HAP-1 (cell line): ENCODE measurements at regions not wholly inside any gene's neighbourhood (a gene's known extent, or its start where the extent isn't known, plus 50 kb on each side); places are given as distances from the start of the nearest gene placed in this dataset.
A peak's percentile ranks its signal among the peaks of the same experiment; 100 is the strongest.
"Not testable (repeated sequence)": the region's sequence is repeated elsewhere in the genome, so short reads cannot be mapped to it uniquely, and the experiment has no call there.

Source experiments
- DNase-seq, 2 experiments: peaks; one replicate each; pipeline ENCODE4 v3.0.0-alpha.2; 2016 to 2020; ENCODE audit warnings: low spot score in 2 of 2
- H3K27me3 ChIP-seq: fragments of 250-450 bp; sonication (Bioruptor Pico); 2 replicates; pipeline ENCODE4 v1.5.1; 2020; ENCODE audit warnings: low read depth, mild to moderate bottlenecking, moderate library complexity
- H3K36me3 ChIP-seq: fragments of 250-450 bp; sonication (Bioruptor Pico); replicated peaks from 2 replicates; pipeline ENCODE4 v1.5.1; 2020; ENCODE audit warnings: mild to moderate bottlenecking
- H3K4me1 ChIP-seq: fragments of 250-450 bp; sonication (Bioruptor Pico); 2 replicates; pipeline ENCODE4 v1.5.1; 2020; ENCODE audit warnings: mild to moderate bottlenecking
- H3K4me3 ChIP-seq: fragments of 250-450 bp; sonication (Bioruptor Pico); 2 replicates; pipeline ENCODE4 v1.5.1; 2020; ENCODE audit warnings: mild to moderate bottlenecking, moderate library complexity
- H3K9me3 ChIP-seq: fragments of 250-450 bp; sonication (Bioruptor Pico); 2 replicates; pipeline ENCODE4 v1.5.1; 2020; ENCODE audit warnings: mild to moderate bottlenecking, moderate library complexity
- in situ Hi-C: fragments of 300-500 bp; cut with MboI; formaldehyde crosslinking; loops from 3 replicates; pipeline ENCODE4 v1.14.3; 2020; ENCODE audit warnings: low sequenced_read_pairs, inconsistent platforms, mixed read lengths

DNA sequence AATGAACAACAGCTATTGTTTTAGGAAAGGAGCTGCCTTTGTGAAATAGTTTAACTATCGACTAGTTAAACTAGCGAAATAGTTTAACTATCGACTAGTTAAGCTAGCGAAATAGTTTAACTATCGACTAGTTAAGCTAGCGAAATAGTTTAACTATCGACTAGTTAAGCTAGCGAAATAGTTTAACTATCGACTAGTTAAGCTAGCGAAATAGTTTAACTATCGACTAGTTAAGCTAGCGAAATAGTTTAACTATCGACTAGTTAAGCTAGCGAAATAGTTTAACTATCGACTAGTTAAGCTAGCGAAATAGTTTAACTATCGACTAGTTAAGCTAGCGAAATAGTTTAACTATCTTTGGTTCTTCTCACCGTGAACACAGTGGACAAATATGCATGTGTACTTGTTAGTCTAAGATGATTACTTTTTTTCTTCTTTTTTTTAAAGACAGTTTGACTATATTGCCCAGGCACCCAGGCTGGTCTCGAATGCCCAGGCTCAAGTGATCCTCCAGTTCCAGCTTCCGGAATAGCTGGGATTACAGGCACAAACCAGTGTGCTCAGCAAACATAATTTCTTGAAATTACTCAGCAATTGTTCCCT lies 76.9 kb downstream of the PTTG1 start:
- in situ Hi-C loops, H3K9me3 ChIP-seq, H3K4me3 ChIP-seq, H3K27me3 ChIP-seq, H3K36me3 ChIP-seq, DNase-seq, H3K4me1 ChIP-seq: not testable (repeated sequence)

DNA sequence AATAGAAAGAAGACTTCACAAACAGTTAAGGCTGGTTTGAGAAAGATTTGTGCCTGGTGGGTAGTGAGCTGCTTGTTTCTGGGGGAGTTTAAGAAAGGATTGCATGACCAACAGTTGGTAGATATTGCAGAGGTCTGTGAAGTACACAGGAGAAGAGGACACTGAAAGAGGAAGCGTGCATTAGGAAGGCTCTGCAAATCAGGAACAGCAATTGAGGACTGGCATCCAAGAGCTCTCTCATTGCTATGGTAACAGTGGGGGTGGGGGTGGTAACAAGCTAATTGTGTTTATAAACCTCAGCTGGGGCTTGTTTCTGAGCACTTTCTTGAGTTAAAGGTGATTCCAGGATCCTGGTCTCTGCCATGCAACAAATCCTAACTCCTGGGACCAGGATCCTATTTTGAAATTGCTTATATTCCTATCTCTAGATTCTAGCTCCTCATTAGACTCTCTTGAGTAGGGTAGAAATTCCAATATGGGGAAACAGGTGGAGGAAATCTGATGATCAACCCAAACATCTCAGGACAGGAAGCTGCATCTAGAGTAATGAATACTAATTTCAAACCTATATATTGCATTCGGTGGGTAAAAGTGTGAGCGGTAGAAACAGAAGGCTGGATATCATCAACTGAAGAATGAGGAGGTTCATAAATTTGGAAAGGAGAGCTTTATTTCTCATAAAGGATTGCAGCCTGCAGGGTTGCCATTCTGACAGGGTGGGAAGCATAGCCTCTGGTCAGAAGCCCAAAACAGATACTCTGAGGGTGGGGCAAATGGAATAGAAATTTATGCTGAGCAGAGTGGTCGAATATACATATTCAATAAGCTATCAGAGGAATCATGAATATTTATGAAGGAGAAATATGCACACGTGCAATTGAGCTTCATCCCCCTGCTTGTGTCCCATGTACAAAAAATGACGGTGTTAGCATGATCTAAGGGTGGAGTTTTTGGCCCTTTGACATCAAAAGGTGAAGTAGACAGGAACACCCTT lies 79.4 kb downstream of the PTTG1 start:
- DNase-seq = no peak
- H3K4me3 ChIP-seq = no peak overlapping the region
- no peaks in the 10 kb centered on the region; the same call in 1 of the 2 replicates for H3K27me3 ChIP-seq
- in situ Hi-C loops = no loop called here
- no peaks in the 10 kb centered on the region for H3K4me1 ChIP-seq
- H3K36me3 ChIP-seq = no peaks in the 10 kb centered on the region
- H3K9me3 ChIP-seq = no peaks in the 10 kb centered on the region

DNA sequence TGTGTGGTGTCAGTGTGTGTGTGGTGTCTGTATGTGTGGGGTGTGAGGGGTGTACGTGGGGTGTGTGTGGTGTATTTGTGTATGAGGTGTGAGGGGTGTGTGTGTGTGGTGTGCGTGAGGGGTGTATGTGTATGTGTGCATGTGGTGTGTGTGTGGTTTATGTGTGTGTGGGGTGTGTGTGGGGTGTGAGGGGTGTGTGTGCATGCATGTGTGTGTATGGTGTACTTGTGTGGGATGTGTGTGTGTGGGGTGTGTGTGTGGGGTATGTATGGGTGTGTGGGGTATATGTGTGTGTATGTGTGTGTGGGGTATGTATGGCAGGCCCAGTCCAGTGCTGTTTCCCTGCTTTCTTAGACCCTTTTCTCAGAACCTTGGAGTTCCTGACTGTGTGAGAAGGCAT lies 83.3 kb downstream of the PTTG1 start:
- Histone ChIP-seq H3K36me3 (no peaks in the 10 kb centered on the region), H3K9me3 (no peaks in the 10 kb centered on the region), H3K27me3 (no peaks in the 10 kb centered on the region), H3K4me1 (no peaks in the 10 kb centered on the region), H3K4me3 (no peak overlapping the region)
- in situ Hi-C loops = no loop called here
- no peak for DNase-seq

DNA sequence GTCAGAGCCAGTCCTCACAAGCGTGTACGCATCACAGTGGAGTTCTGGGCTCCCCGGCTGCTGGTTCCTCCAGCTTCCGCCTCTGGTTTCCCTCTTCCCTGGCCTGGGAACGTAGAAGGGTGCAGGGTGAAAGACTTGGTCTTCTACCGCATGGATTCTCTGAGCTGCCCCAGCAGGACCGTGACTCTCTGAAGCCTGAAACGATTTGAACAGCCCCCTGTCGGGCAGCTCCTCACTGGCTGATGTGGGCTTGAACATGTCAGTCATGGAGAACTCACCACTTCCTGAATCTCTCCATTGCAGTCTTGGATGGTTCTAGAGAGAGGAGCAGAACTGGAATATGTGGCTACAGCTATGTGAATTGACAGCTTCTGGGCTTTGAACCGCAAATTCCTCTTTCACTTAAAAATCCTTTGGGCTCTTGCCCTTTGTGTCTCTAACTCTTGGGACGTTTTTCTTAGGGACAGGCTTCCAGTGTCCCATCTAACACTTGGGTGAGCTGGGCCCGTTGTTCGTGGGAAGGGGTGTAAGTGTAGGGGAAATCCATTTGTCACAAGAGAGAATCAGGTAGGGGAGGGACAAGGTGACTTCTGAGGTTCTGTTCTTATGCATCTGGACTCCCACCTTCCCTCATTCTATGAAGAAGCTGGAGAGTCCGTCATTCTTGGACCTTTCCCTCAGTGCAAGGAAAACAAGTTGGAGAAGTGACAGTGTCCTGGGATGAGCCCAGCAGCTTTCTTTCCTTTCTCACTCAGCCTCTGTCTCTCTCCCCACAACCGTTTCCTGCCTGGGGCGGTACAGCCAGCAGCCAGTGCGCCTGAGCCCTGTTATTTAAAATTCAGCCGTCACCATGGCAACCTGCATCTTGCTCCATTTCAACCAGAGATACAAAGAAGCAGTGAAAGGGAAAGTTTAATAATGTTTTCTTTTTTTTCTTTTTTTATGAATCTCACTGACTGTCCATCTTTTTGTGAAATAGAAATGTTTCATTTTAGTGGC lies 84.7 kb downstream of the PTTG1 start:
- H3K9me3 ChIP-seq = no peaks in the 10 kb centered on the region
- no peaks in the 10 kb centered on the region for H3K36me3 ChIP-seq
- no peaks in the 10 kb centered on the region for H3K27me3 ChIP-seq
- DNase-seq = peak; percentile 39 to 74
- no peaks in the 10 kb centered on the region for H3K4me1 ChIP-seq
- no peak overlapping the region for H3K4me3 ChIP-seq
- in situ Hi-C loops = no loop called here

DNA sequence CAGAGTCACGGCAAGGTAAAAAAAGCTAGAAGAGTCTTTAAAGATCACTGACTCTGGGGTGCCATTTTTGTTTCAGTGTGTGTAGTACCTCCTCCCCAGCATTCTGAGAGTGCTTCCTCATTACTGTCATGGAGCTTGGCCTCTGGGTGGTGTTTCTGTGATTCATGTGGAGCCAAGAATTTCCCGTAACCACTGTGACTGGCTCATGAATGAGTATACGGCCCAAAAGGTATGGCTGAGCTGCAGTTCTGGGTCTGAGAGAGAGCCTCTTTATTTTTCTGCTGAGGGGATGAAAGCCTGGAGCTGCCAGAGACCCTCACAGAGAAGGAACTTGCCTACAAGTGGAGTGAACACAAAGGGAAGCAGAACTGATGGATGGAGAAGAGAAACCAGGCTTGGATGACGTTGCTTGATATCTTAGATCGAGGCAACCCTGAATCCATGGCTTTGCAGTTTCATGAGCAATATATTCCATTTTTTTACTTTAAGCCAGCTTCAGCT lies 85.6 kb downstream of the PTTG1 start:
- no peaks in the 10 kb centered on the region for H3K4me1 ChIP-seq
- no peak for DNase-seq
- no peak overlapping the region for H3K4me3 ChIP-seq
- in situ Hi-C loops = no loop called here
- H3K36me3 ChIP-seq = no peaks in the 10 kb centered on the region
- no peaks in the 10 kb centered on the region for H3K27me3 ChIP-seq
- no peaks in the 10 kb centered on the region for H3K9me3 ChIP-seq

DNA sequence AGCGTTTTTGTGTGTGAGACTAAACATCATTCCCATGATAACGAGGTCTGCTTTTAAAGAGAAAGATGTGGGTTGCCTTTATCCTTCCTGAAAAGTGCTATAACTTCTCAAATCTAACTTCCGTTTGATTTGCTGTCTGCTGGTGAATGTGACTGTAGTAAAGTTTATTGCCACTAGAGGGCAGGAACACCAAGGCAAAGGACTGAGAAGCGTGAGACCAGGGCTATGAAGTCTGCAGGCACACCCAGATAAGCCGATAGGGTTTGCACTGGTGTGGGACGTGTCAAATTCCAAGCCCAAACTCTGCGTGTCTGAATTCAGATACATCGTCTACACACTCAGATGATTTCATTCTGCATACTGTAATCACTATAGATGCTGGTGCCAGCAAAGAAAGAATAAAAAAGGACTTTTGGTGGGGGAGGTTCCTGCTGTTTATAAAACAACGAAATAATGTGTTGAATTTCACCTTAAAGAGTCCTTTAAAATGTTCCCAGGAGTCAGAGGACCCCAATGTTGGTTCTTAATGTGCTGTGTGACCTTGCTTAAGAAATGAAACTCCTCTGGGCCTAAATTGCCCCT lies 87.2 kb downstream of the PTTG1 start:
- Histone ChIP-seq H3K9me3 (no peaks in the 10 kb centered on the region), H3K36me3 (no peaks in the 10 kb centered on the region), H3K4me3 (no peak overlapping the region), H3K27me3 (peaks cover 5% of the 10 kb centered on the region; the same call in 1 of the 2 replicates), H3K4me1 (no peaks in the 10 kb centered on the region)
- in situ Hi-C loops = no loop called here
- peak; percentile 75 to 86 for DNase-seq

DNA sequence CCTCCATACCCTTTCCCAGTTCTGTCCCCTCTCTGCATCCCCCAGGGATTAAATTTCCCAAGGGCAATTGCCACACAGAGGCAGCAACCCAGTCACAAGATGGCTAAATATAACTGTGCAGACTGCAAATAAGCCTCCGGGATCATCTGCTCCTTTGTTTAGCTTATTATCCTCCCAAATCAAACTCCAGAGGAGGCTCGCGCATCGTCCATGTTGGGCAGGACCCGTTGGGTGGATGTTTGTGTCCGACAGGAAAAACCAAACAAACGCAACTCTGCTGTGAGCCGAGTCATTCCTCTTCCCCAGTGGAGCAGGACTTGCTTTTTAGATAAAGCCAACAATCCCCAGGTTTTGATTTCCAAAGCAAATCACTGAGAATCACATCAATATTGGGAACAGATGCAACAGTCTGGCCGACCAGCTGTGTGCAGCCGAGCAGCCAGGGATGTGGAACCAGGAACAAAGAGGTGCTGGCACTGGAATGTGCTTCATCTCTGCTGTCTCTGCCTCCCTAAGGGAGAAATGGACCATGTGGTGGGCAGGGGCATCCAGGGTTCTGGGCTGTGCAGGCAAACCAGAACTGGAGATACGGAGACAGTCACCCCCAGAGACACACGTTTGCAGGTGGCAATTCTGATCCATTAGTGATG lies 89.8 kb downstream of the PTTG1 start:
- no peaks in the 10 kb centered on the region for H3K4me1 ChIP-seq
- no peaks in the 10 kb centered on the region for H3K9me3 ChIP-seq
- no peak overlapping the region for H3K4me3 ChIP-seq
- in situ Hi-C loops = no loop called here
- DNase-seq = no peak
- no peaks in the 10 kb centered on the region for H3K36me3 ChIP-seq
- H3K27me3 ChIP-seq = peaks cover 7% of the 10 kb centered on the region; the same call in 1 of the 2 replicates
